ENCODE measurements at regions not wholly inside any gene's neighbourhood (a gene's known extent, or its start where the extent isn't known, plus 50 kb on each side); places are given as distances from the start of the nearest gene placed in this dataset.

- no peak overlapping the region for H3K27ac ChIP-seq
- WGBS, 4 donors, result 0 to 58% (median 41%) methylated on average over 1 of the region's 1 CpG
- peaks cover 5% of the 10 kb centered on the region for H3K27me3 ChIP-seq
- peaks cover 0 to 4% of the 10 kb centered on the region in 2 donors for H3K4me1 ChIP-seq (replicated peaks in 1 of 2)
- DNase-seq, result no peak
- intact Hi-C loops (cut with DNase I), result no loop called here
- TF ChIP-seq POLR2A (IDR thresholded peaks at IDR 0.05) (no peak), CTCF (IDR thresholded peaks at IDR 0.05) (no peak)
- no peak overlapping the region for H3K4me3 ChIP-seq
- H3K36me3 ChIP-seq (replicated peaks in 1 of 2), result no peaks in the 10 kb centered on the region
- H3K9me3 ChIP-seq (replicated peaks in 1 of 3), result no peaks in the 10 kb centered on the region
Measured at GRCh38 chr18:55864281-55864680, 276.3 kb upstream of the TCF4 start.

GRCh38 chr18:55863876-55864275 lies 275.9 kb upstream of the TCF4 start:
- H3K4me1 ChIP-seq (replicated peaks in 1 of 2), result peaks cover 0 to 4% of the 10 kb centered on the region in 2 donors
- no peaks in the 10 kb centered on the region for H3K9me3 ChIP-seq (replicated peaks in 1 of 3)
- WGBS, 4 donors, result 44 to 58% (median 55%) methylated on average over 7 of the region's 7 CpGs
- TF ChIP-seq CTCF (IDR thresholded peaks at IDR 0.05) (no peak), POLR2A (IDR thresholded peaks at IDR 0.05) (no peak)
- no peak for DNase-seq
- H3K4me3 ChIP-seq, result no peak overlapping the region
- intact Hi-C loops (cut with DNase I), result no loop called here
- no peaks in the 10 kb centered on the region for H3K36me3 ChIP-seq (replicated peaks in 1 of 2)
- peaks cover 5% of the 10 kb centered on the region for H3K27me3 ChIP-seq
- no peak overlapping the region for H3K27ac ChIP-seq

GRCh38 chr18:55863391-55863706 lies 275.4 kb upstream of the TCF4 start:
- no peak for DNase-seq
- intact Hi-C loops (cut with DNase I), result no loop called here
- no peak overlapping the region for H3K4me3 ChIP-seq
- peaks cover 0 to 4% of the 10 kb centered on the region in 2 donors for H3K4me1 ChIP-seq (replicated peaks in 1 of 2)
- H3K27me3 ChIP-seq, result peaks cover 5% of the 10 kb centered on the region
- no peak overlapping the region for H3K27ac ChIP-seq
- TF ChIP-seq POLR2A (IDR thresholded peaks at IDR 0.05) (no peak), CTCF (IDR thresholded peaks at IDR 0.05) (no peak)
- no peaks in the 10 kb centered on the region for H3K9me3 ChIP-seq (replicated peaks in 1 of 3)
- 86 to 88% (median 87%) methylated on average over 4 of the region's 4 CpGs for WGBS, 4 donors
- H3K36me3 ChIP-seq (replicated peaks in 1 of 2), result no peaks in the 10 kb centered on the region

- DNase-seq, result no peak
- no peak for TF ChIP-seq POLR2A (IDR thresholded peaks at IDR 0.05)
- no peak for TF ChIP-seq CTCF (IDR thresholded peaks at IDR 0.05)
- H3K27ac ChIP-seq, result no peak overlapping the region
- H3K27me3 ChIP-seq, result peaks cover 5% of the 10 kb centered on the region
- H3K4me1 ChIP-seq (replicated peaks in 1 of 2), result peaks cover 0 to 4% of the 10 kb centered on the region in 2 donors
- WGBS, 4 donors, result 90 to 94% (median 93%) methylated on average over 20 of the region's 20 CpGs
- no peaks in the 10 kb centered on the region for H3K36me3 ChIP-seq (replicated peaks in 1 of 2)
- intact Hi-C loops (cut with DNase I), result no loop called here
- no peak overlapping the region for H3K4me3 ChIP-seq
- no peaks in the 10 kb centered on the region for H3K9me3 ChIP-seq (replicated peaks in 1 of 3)
Measured at GRCh38 chr18:55862693-55863390, 274.9 kb upstream of the TCF4 start.
